ENCODE measurements at regions not wholly inside any gene's neighbourhood (a gene's known extent, or its start where the extent isn't known, plus 50 kb on each side); places are given as distances from the start of the nearest gene placed in this dataset.
"Not testable (repeated sequence)": the region's sequence is repeated elsewhere in the genome, so short reads cannot be mapped to it uniquely, and the experiment has no call there.

GRCh38 chr7:10463701-10464100 is 510.0 kb upstream of the PHF14 start:
- FAIRE-seq = no peak
- Histone ChIP-seq H3K27me3 (ENCODE audit: control insufficient read depth, insufficient read depth, low read length) (no peaks in the 10 kb centered on the region), H3K4me3 (ENCODE audit: low read depth, low read length) (no peak overlapping the region), H3K36me3 (ENCODE audit: control insufficient read depth, insufficient read depth, low read length) (no peaks in the 10 kb centered on the region)
- TF ChIP-seq, protein P1, sequence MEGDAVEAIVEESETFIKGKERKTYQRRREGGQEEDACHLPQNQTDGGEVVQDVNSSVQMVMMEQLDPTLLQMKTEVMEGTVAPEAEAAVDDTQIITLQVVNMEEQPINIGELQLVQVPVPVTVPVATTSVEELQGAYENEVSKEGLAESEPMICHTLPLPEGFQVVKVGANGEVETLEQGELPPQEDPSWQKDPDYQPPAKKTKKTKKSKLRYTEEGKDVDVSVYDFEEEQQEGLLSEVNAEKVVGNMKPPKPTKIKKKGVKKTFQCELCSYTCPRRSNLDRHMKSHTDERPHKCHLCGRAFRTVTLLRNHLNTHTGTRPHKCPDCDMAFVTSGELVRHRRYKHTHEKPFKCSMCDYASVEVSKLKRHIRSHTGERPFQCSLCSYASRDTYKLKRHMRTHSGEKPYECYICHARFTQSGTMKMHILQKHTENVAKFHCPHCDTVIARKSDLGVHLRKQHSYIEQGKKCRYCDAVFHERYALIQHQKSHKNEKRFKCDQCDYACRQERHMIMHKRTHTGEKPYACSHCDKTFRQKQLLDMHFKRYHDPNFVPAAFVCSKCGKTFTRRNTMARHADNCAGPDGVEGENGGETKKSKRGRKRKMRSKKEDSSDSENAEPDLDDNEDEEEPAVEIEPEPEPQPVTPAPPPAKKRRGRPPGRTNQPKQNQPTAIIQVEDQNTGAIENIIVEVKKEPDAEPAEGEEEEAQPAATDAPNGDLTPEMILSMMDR (IDR thresholded peaks at IDR 0.05; ENCODE audit: insufficient read depth, low read length, severe bottlenecking) = no peak
- DNase-seq (ENCODE audit: low read depth) = no peak

DNA sequence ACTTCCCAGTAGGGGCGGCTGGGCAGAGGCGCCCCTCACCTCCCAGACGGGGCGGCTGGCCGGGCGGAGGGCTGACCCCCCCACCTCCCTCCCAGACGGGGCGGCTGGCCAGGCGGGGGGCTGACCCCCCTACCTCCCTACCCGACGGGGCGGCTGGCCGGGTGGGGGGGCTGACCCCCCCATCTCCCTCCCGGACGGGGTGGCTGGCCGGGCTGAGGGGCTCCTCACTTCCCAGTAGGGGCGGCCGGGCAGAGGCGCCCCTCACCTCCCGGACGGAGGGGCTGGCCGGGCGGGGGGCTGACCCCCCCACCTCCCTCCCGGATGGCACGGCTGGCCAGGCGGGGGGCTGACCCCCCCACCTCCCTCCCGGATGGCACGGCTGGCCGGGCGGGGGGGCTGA is 508.1 kb upstream of the PHF14 start:
- H3K27me3 ChIP-seq (ENCODE audit: control insufficient read depth, insufficient read depth, low read length); DNase-seq (ENCODE audit: low read depth); FAIRE-seq; H3K36me3 ChIP-seq (ENCODE audit: control insufficient read depth, insufficient read depth, low read length); H3K4me3 ChIP-seq (ENCODE audit: low read depth, low read length): not testable (repeated sequence)

- Histone ChIP-seq H3K36me3 (ENCODE audit: control insufficient read depth, insufficient read depth, low read length) (no peaks in the 10 kb centered on the region), H3K4me3 (ENCODE audit: low read depth, low read length) (no peak overlapping the region), H3K27me3 (ENCODE audit: control insufficient read depth, insufficient read depth, low read length) (no peaks in the 10 kb centered on the region)
- DNase-seq (ENCODE audit: low read depth) (no peak), FAIRE-seq (no peak)
- TF ChIP-seq, protein P1 (IDR thresholded peaks at IDR 0.05; ENCODE audit: insufficient read depth, low read length, severe bottlenecking) = no peak
Observed at GRCh38 chr7:10468908-10469307, 504.8 kb upstream of the PHF14 start.

DNA sequence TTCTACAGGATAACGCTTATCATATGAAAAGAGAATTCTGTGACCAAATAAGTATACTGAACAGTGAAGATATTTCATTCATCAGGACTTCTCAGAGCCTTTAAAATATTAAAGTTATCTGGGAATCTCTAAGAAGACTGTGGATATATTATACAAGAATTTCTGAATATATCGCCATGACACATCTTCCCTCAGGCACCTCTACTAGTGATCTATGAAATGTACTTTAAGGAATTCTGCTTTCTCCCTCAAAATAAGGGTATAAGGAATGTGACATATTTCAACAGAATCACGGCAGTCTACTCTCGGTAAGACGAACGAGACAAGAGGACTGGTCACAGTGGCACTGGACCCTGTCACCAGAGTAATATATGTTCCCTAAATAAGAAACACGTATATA is 504.2 kb upstream of the PHF14 start:
- TF ChIP-seq, protein P1 (IDR thresholded peaks at IDR 0.05; ENCODE audit: insufficient read depth, low read length, severe bottlenecking) = no peak
- Histone ChIP-seq H3K4me3 (ENCODE audit: low read depth, low read length) (no peak overlapping the region), H3K27me3 (ENCODE audit: control insufficient read depth, insufficient read depth, low read length) (no peaks in the 10 kb centered on the region), H3K36me3 (ENCODE audit: control insufficient read depth, insufficient read depth, low read length) (no peaks in the 10 kb centered on the region)
- FAIRE-seq (no peak), DNase-seq (ENCODE audit: low read depth) (no peak)

DNA sequence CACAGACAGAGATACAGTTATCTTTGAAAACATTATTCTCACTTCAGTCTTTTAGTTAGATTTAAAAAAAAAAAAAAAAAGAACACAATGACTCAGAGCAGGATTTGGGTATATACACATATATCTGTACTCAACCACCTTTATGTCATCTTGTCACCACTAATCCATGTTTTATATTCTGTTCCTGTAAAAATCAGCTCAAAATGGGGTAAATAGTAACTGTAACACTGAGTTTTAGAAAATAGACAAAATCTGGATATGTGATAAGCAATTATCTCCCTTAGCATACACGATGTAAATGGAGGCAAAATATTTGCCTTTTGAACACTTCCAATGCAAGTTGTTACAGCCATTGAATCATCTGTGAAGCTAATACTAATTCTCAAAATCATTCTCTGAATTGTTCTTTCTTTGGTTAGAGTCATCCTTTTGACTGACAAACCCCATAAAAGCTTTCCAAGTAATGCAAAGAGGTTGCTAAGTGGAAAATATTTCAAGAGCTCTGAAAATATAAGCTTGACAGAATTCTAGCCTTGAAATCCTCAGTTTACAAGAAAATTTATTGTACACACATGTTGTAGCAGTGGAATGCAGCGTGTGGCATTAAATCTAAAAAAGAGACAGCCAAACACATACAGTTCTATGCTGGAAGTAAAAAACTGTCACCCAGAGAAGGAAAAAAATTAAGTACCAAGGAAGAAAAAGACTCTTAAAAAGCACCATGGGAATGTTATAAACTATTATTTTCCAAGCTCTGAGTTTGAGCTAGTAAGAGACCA is 502.2 kb upstream of the PHF14 start:
- TF ChIP-seq, protein P1 (IDR thresholded peaks at IDR 0.05; ENCODE audit: insufficient read depth, low read length, severe bottlenecking) = no peak
- Histone ChIP-seq H3K4me3 (ENCODE audit: low read depth, low read length) (no peak overlapping the region), H3K27me3 (ENCODE audit: control insufficient read depth, insufficient read depth, low read length) (no peaks in the 10 kb centered on the region), H3K36me3 (ENCODE audit: control insufficient read depth, insufficient read depth, low read length) (no peaks in the 10 kb centered on the region)
- no peak for DNase-seq (ENCODE audit: low read depth)
- FAIRE-seq = no peak

- no peak for DNase-seq (ENCODE audit: low read depth)
- TF ChIP-seq, protein P1 (IDR thresholded peaks at IDR 0.05; ENCODE audit: insufficient read depth, low read length, severe bottlenecking) = no peak
- no peak for FAIRE-seq
- no peaks in the 10 kb centered on the region for H3K27me3 ChIP-seq (ENCODE audit: control insufficient read depth, insufficient read depth, low read length)
- no peaks in the 10 kb centered on the region for H3K36me3 ChIP-seq (ENCODE audit: control insufficient read depth, insufficient read depth, low read length)
- H3K4me3 ChIP-seq (ENCODE audit: low read depth, low read length) = no peak overlapping the region
Observed at GRCh38 chr7:10472115-10472514, 501.6 kb upstream of the PHF14 start.
